DOHH2 (cell line): ENCODE measurements at regions not wholly inside any gene's neighbourhood (a gene's known extent, or its start where the extent isn't known, plus 50 kb on each side); places are given as distances from the start of the nearest gene placed in this dataset.

ENCODE experiments used
- CTCF ChIP-seq: fragments of 200-600 bp; sonication (generic); IDR thresholded peaks from one replicate; pipeline ENCODE4 v1.5.1; 2014; ENCODE audit warnings: antibody characterized with exemption, mild to moderate bottlenecking, low read depth, low read length; ENCODE audit not compliant: poor library complexity, severe bottlenecking
- EZH2phosphoT487 ChIP-seq: fragments of 200-600 bp; sonication (generic); IDR thresholded peaks from 2 replicates; pipeline ENCODE4 v1.6.1; 2017; ENCODE audit warnings: borderline replicate concordance, mild to moderate bottlenecking, antibody characterized with exemption, low read length, moderate library complexity, mixed read lengths

GRCh38 chr14:61963926-61964325, 201.7 kb downstream of the SNAPC1 start:
- TF ChIP-seq CTCF, result no peak
- TF ChIP-seq EZH2phosphoT487, result no peak
